HCT116 (cell line): ENCODE measurements at regions not wholly inside any gene's neighbourhood (a gene's known extent, or its start where the extent isn't known, plus 50 kb on each side); places are given as distances from the start of the nearest gene placed in this dataset.

Experiments used
- ATAC-seq: fragments of 200-7000 bp; cut with Tn5 transposase; 2 replicates; pipeline ENCODE4 v1.9.1; 2020; ENCODE audit warnings: mild to moderate bottlenecking, moderate library complexity
- BruUV-seq: library from RNA; stranded (reverse); fragments of 400-500 nt; replicated peaks from 2 replicates; lab custom pipeline; 2021; lab: Mats Ljungman, UMichigan
- CTCF ChIA-PET: fragments of 300-600 bp; sonication (Branson Sonifier 250); formaldehyde crosslinking; loops from one replicate; lab custom pipeline; 2021; ENCODE audit warnings: antibody characterized with exemption; lab: Charles Lee
- POLR2A ChIA-PET: fragments of 300-600, 350-600 bp; sonication (Branson Sonifier 250); formaldehyde crosslinking; loops from one replicate; lab custom pipeline; 2021; ENCODE audit warnings: antibody characterized with exemption; lab: Charles Lee
- RAD21 ChIA-PET, 2 experiments: fragments of 300-600 bp; sonication (Branson Sonifier 250); formaldehyde crosslinking; loops; one replicate each; lab custom pipeline; 2023; ENCODE audit warnings: low total read pairs in 2 of 2; ENCODE audit not compliant: uncharacterized antibody in 2 of 2, unreplicated experiment in 2 of 2, low non-redundant PET in 1 of 2; lab: Charles Lee
- DNase-seq: peaks from one replicate; pipeline ENCODE4 v3.0.0-alpha.2; 2010; ENCODE audit warnings: low read depth, low spot score
- H2AFZ ChIP-seq: fragments of 200-600 bp; shearing (Covaris generic), sonication (generic); 2 replicates; pipeline ENCODE4 v1.6.1; 2017; ENCODE audit warnings: low read depth, mixed run types, mixed read lengths, antibody characterized with exemption, low read length; ENCODE audit not compliant: poor library complexity, severe bottlenecking
- H3K27ac ChIP-seq: 2 replicates; pipeline ENCODE4 v1.5.1; 2012; ENCODE audit warnings: low read depth, low read length
- H3K27me3 ChIP-seq: fragments of 200-600 bp; sonication (generic); 2 replicates; pipeline ENCODE4 v1.6.1; 2016; ENCODE audit warnings: mixed run types, low read length, mixed read lengths; ENCODE audit not compliant: insufficient read depth
- H3K36me3 ChIP-seq, 2 experiments: fragments of 200-500 bp in 1 of 2; fragments of 200-600 bp in 1 of 2; sonication (Bioruptor generic) in 1 of 2; sonication (generic) in 1 of 2; 2 replicates each; pipeline versions ENCODE4 v1.5.1 to v1.6.1; 2014 to 2016; ENCODE audit warnings: low read length in 2 of 2, inconsistent platforms in 1 of 2, mixed read lengths in 1 of 2, mixed run types in 1 of 2; ENCODE audit not compliant: insufficient read depth in 2 of 2, control insufficient read depth in 1 of 2
- H3K4me1 ChIP-seq, 2 experiments: fragments of 200-600 bp in 1 of 2; sonication (generic) in 1 of 2; 2 replicates each; pipeline versions ENCODE4 v1.5.1 to v1.6.1; 2012 to 2017; ENCODE audit warnings: low read length in 2 of 2, inconsistent platforms in 1 of 2, mild to moderate bottlenecking in 1 of 2, mixed read lengths in 1 of 2, mixed run types in 1 of 2, moderate library complexity in 1 of 2; ENCODE audit not compliant: insufficient read depth in 2 of 2, control insufficient read depth in 1 of 2
- H3K4me2 ChIP-seq: fragments of 200-600 bp; sonication (generic); 2 replicates; pipeline ENCODE4 v1.6.1; 2017; ENCODE audit warnings: mixed run types, low read length, mixed read lengths
- H3K4me3 ChIP-seq, 2 experiments: fragments of 200-600 bp in 1 of 2; sonication (generic) in 1 of 2; replicated peaks in 1 of 2; 2 replicates each; pipeline ENCODE4 v1.5.1; 2011 to 2016; ENCODE audit warnings: low read length in 2 of 2, control low read depth in 1 of 2, low read depth in 1 of 2, mild to moderate bottlenecking in 1 of 2, mixed read lengths in 1 of 2, mixed run types in 1 of 2
- H3K79me2 ChIP-seq: fragments of 200-600 bp; sonication (generic); 2 replicates; pipeline ENCODE4 v1.6.1; 2017; ENCODE audit warnings: mild to moderate bottlenecking, mixed run types, low read length, moderate library complexity, mixed read lengths; ENCODE audit not compliant: insufficient read depth
- H3K9ac ChIP-seq: fragments of 200-600 bp; sonication (generic); 2 replicates; pipeline ENCODE4 v1.6.1; 2016; ENCODE audit warnings: low read length, mixed read lengths
- H3K9me2 ChIP-seq: fragments of 200-600 bp; sonication (generic), shearing (Covaris generic); 2 replicates; pipeline ENCODE4 v1.6.1; 2017; ENCODE audit warnings: mixed run types, mild to moderate bottlenecking, moderate library complexity; ENCODE audit not compliant: insufficient read depth
- H3K9me3 ChIP-seq, 2 experiments: fragments of 200-500 bp in 1 of 2; fragments of 200-600 bp in 1 of 2; sonication (Bioruptor generic) in 1 of 2; sonication (generic) in 1 of 2; 2 replicates each; pipeline ENCODE4 v1.6.1; 2014 to 2017; ENCODE audit warnings: low read length in 2 of 2, mixed read lengths in 2 of 2, inconsistent platforms in 1 of 2, low read depth in 1 of 2, mild to moderate bottlenecking in 1 of 2, mixed run types in 1 of 2, moderate library complexity in 1 of 2; ENCODE audit not compliant: control insufficient read depth in 1 of 2, insufficient read depth in 1 of 2
- H4K20me1 ChIP-seq: fragments of 200-600 bp; sonication (generic), shearing (Covaris generic); 2 replicates; pipeline ENCODE4 v1.6.1; 2017; ENCODE audit warnings: mixed run types, mild to moderate bottlenecking, moderate library complexity; ENCODE audit not compliant: insufficient read depth
- CBX3 ChIP-seq: IDR thresholded peaks from 2 replicates; pipeline ENCODE4 v1.6.1; 2012; ENCODE audit warnings: low read depth
- CEBPB ChIP-seq: IDR thresholded peaks from 2 replicates; pipeline ENCODE4 v1.6.1; 2012; ENCODE audit warnings: low read depth
- EGR1 ChIP-seq: IDR thresholded peaks from 2 replicates; pipeline ENCODE4 v1.6.1; 2012; ENCODE audit warnings: low read depth
- EZH2 ChIP-seq: fragments of 200-600 bp; sonication (generic); IDR thresholded peaks from 2 replicates; pipeline ENCODE4 v1.6.1; 2017; ENCODE audit warnings: antibody characterized with exemption, mixed run types
- EZH2phosphoT487 ChIP-seq: fragments of 200-600 bp; IDR thresholded peaks from 2 replicates; pipeline ENCODE4 v1.6.1; 2018; ENCODE audit warnings: antibody characterized with exemption, borderline replicate concordance
- FOSL1 ChIP-seq: IDR thresholded peaks from 2 replicates; pipeline ENCODE4 v1.6.1; 2012; ENCODE audit warnings: low read depth
- POLR2A ChIP-seq: IDR thresholded peaks from 2 replicates; pipeline ENCODE4 v1.7.0; 2011; ENCODE audit warnings: borderline replicate concordance; ENCODE audit not compliant: insufficient read depth, insufficient read length; ENCODE audit errors: extremely low read depth
- POLR2AphosphoS5 ChIP-seq: IDR thresholded peaks from 2 replicates; pipeline ENCODE4 v1.6.1; 2011; ENCODE audit warnings: mild to moderate bottlenecking, low read depth, low read length, moderate library complexity
- SIN3A ChIP-seq: IDR thresholded peaks from 2 replicates; pipeline ENCODE4 v1.6.1; 2012; ENCODE audit warnings: low read depth
- SRF ChIP-seq: IDR thresholded peaks from 2 replicates; pipeline ENCODE4 v1.6.1; 2012; ENCODE audit warnings: low read depth
- TCF7L2 ChIP-seq: IDR thresholded peaks from 2 replicates; pipeline ENCODE4 v1.7.0; 2011; ENCODE audit warnings: borderline replicate concordance, inconsistent platforms; ENCODE audit not compliant: insufficient read depth, insufficient read length; ENCODE audit errors: extremely low read depth
- YY1 ChIP-seq: IDR thresholded peaks from 2 replicates; pipeline ENCODE4 v1.6.1; 2011; ENCODE audit warnings: low read length, low read depth, moderate library complexity, mild to moderate bottlenecking; ENCODE audit not compliant: insufficient replicate concordance; ENCODE audit errors: extremely low read depth
- intact Hi-C: fragments of 100-400 bp; cut with micrococcal nuclease; formaldehyde crosslinking; loops from 2 replicates; pipeline ENCODE4 v1.10.0; 2022
- TF ChIP-seq, protein P1 (sequence below): IDR thresholded peaks from 2 replicates; pipeline ENCODE4 v1.6.1; 2012
- TF ChIP-seq, protein P2 (sequence below): IDR thresholded peaks from 2 replicates; pipeline ENCODE4 v1.6.1; 2011; ENCODE audit warnings: mild to moderate bottlenecking, low read length, moderate library complexity; ENCODE audit not compliant: insufficient replicate concordance; ENCODE audit errors: extremely low read depth
- TF ChIP-seq, protein P3 (sequence below): IDR thresholded peaks from 2 replicates; pipeline ENCODE4 v1.6.1; 2012; ENCODE audit warnings: low read depth
- TF ChIP-seq, protein P4 (sequence below): IDR thresholded peaks from 2 replicates; pipeline ENCODE4 v1.6.1; 2012

DNA sequence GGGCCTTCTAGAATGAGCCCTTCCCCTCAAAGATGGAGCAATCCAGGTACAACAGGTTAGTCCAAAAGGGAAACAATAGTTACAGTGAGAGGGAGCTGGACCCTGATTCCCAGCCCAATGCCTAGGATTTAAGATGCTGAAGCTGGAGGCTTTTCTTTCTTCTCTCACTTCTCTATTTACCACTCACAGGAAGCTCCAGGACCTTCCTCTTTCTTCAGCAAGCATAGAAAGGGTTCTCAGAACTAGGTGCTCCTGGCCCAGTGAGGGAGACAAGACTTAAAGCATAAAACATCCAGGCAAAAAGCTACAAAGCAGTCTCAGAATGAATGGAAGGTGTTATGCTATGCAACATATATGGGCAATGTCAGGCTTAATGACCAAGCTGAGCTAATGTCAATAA, 279.0 kb downstream of the SRBD1 start:
- no peak overlapping the region for H2AFZ ChIP-seq
- TF ChIP-seq FOSL1 (no peak), YY1 (no peak), TCF7L2 (no peak), EZH2 (no peak), CBX3 (no peak), POLR2AphosphoS5 (no peak), POLR2A (no peak), CEBPB (no peak), SIN3A (no peak), SRF (no peak), EZH2phosphoT487 (no peak), EGR1 (no peak)
- TF ChIP-seq, protein P1, sequence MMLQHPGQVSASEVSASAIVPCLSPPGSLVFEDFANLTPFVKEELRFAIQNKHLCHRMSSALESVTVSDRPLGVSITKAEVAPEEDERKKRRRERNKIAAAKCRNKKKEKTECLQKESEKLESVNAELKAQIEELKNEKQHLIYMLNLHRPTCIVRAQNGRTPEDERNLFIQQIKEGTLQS = no peak
- TF ChIP-seq, protein P2, sequence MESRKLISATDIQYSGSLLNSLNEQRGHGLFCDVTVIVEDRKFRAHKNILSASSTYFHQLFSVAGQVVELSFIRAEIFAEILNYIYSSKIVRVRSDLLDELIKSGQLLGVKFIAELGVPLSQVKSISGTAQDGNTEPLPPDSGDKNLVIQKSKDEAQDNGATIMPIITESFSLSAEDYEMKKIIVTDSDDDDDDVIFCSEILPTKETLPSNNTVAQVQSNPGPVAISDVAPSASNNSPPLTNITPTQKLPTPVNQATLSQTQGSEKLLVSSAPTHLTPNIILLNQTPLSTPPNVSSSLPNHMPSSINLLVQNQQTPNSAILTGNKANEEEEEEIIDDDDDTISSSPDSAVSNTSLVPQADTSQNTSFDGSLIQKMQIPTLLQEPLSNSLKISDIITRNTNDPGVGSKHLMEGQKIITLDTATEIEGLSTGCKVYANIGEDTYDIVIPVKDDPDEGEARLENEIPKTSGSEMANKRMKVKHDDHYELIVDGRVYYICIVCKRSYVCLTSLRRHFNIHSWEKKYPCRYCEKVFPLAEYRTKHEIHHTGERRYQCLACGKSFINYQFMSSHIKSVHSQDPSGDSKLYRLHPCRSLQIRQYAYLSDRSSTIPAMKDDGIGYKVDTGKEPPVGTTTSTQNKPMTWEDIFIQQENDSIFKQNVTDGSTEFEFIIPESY = no peak
- TF ChIP-seq, protein P3, sequence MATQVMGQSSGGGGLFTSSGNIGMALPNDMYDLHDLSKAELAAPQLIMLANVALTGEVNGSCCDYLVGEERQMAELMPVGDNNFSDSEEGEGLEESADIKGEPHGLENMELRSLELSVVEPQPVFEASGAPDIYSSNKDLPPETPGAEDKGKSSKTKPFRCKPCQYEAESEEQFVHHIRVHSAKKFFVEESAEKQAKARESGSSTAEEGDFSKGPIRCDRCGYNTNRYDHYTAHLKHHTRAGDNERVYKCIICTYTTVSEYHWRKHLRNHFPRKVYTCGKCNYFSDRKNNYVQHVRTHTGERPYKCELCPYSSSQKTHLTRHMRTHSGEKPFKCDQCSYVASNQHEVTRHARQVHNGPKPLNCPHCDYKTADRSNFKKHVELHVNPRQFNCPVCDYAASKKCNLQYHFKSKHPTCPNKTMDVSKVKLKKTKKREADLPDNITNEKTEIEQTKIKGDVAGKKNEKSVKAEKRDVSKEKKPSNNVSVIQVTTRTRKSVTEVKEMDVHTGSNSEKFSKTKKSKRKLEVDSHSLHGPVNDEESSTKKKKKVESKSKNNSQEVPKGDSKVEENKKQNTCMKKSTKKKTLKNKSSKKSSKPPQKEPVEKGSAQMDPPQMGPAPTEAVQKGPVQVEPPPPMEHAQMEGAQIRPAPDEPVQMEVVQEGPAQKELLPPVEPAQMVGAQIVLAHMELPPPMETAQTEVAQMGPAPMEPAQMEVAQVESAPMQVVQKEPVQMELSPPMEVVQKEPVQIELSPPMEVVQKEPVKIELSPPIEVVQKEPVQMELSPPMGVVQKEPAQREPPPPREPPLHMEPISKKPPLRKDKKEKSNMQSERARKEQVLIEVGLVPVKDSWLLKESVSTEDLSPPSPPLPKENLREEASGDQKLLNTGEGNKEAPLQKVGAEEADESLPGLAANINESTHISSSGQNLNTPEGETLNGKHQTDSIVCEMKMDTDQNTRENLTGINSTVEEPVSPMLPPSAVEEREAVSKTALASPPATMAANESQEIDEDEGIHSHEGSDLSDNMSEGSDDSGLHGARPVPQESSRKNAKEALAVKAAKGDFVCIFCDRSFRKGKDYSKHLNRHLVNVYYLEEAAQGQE = no peak
- TF ChIP-seq, protein P4, sequence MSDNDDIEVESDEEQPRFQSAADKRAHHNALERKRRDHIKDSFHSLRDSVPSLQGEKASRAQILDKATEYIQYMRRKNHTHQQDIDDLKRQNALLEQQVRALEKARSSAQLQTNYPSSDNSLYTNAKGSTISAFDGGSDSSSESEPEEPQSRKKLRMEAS = no peak
- intact Hi-C loops = no loop called here
- H3K9me2 ChIP-seq = no peaks in the 10 kb centered on the region
- no peak for DNase-seq
- no peak overlapping the region for H3K4me2 ChIP-seq
- ChIA-PET RAD21 (no interaction called here), POLR2A (no interaction called here), CTCF (no interaction called here)
- H3K36me3 ChIP-seq = no peaks in the 10 kb centered on the region
- H4K20me1 ChIP-seq = no peaks in the 10 kb centered on the region
- H3K27me3 ChIP-seq = no peaks in the 10 kb centered on the region
- no peaks in the 10 kb centered on the region for H3K79me2 ChIP-seq
- no TSS peak for BruUV-seq
- no peak overlapping the region for H3K9ac ChIP-seq
- no peaks in the 10 kb centered on the region for H3K9me3 ChIP-seq
- H3K4me3 ChIP-seq = no peak overlapping the region
- ATAC-seq = no peak
- H3K27ac ChIP-seq = no peak overlapping the region
- peaks cover 0 to 11% of the 10 kb centered on the region in 2 experiments; a peak in 3 of 4 replicates for H3K4me1 ChIP-seq
